Muscle layer of duodenum (tissue), 2 donors: ENCODE measurements at regions not wholly inside any gene's neighbourhood (a gene's known extent, or its start where the extent isn't known, plus 50 kb on each side); places are given as distances from the start of the nearest gene placed in this dataset.

Experiments used
- H3K27ac ChIP-seq: one replicate; pipeline ENCODE4 v1.7.0; 2013; ENCODE audit warnings: mild to moderate bottlenecking, low read length
- H3K27me3 ChIP-seq: one replicate; pipeline ENCODE4 v1.7.0; 2013; ENCODE audit warnings: low read depth, mild to moderate bottlenecking, control low read depth, low read length
- H3K36me3 ChIP-seq, 2 donors: one replicate each; pipeline ENCODE4 v1.7.0; 2013; ENCODE audit warnings: low read length in 2 of 2, control low read depth in 1 of 2, mild to moderate bottlenecking in 1 of 2; ENCODE audit not compliant: insufficient read depth in 2 of 2, control insufficient read depth in 1 of 2
- H3K4me1 ChIP-seq, 2 donors: one replicate each; pipeline ENCODE4 v1.7.0; 2013; ENCODE audit warnings: low read length in 2 of 2, mild to moderate bottlenecking in 2 of 2, control low read depth in 1 of 2, moderate library complexity in 1 of 2; ENCODE audit not compliant: insufficient read depth in 2 of 2, control insufficient read depth in 1 of 2
- H3K4me3 ChIP-seq, 2 donors: one replicate each; pipeline ENCODE4 v1.7.0; 2013; ENCODE audit warnings: low read length in 2 of 2, low read depth in 1 of 2, mild to moderate bottlenecking in 1 of 2
- H3K9me3 ChIP-seq, 2 donors: one replicate each; pipeline ENCODE4 v1.7.0; 2013; ENCODE audit warnings: low read length in 2 of 2, control low read depth in 1 of 2, mild to moderate bottlenecking in 1 of 2; ENCODE audit not compliant: control insufficient read depth in 1 of 2
- donor health status: healthy.

DNA sequence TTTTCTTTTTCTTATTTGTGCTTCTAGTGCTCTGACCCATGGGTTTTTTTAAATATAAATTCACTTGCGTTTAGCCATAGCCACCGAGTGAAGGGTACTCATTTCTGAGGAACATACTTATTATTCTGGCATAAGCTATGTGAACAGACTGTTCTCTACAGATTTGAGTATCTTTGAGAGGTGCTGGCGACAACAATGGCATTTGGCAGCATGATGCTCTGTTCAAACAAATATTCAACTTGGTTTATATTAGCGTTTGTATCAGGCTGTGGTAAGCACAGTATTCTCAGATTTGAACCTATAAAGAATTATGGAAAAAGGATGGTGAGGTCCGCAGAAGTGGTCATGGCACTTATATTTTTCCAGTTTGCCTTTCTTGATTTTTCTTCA is 108.7 kb upstream of the LIMCH1 start:
- Histone ChIP-seq H3K4me3 (no peak overlapping the region), H3K36me3 (no peaks in the 10 kb centered on the region), H3K9me3 (no peaks in the 10 kb centered on the region), H3K27ac (no peak overlapping the region), H3K27me3 (no peaks in the 10 kb centered on the region), H3K4me1 (peaks cover 3 to 20% of the 10 kb centered on the region in 2 donors)

DNA sequence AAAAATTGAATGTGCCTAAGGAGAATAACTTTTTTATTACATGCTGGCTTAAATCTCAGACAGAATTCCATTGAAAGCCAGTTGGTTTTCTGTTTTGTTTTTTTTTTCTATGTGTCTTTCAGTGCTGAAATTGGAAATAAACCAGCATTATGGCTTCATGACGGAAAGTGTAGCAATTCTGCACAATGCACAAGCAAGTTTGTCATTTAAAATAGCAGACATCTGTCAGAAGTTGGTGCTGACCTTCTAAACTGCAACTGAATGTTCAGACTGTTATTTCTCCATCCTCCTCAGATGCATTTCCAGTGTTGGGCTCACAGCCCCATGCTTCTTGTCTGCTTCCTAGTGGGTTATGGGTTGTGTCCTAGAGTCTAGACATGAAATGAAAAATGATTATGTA is 107.2 kb upstream of the LIMCH1 start:
- Histone ChIP-seq H3K4me3 (no peak overlapping the region), H3K27ac (no peak overlapping the region), H3K4me1 (peaks cover 3 to 20% of the 10 kb centered on the region in 2 donors), H3K27me3 (no peaks in the 10 kb centered on the region), H3K36me3 (no peaks in the 10 kb centered on the region), H3K9me3 (no peaks in the 10 kb centered on the region)

DNA sequence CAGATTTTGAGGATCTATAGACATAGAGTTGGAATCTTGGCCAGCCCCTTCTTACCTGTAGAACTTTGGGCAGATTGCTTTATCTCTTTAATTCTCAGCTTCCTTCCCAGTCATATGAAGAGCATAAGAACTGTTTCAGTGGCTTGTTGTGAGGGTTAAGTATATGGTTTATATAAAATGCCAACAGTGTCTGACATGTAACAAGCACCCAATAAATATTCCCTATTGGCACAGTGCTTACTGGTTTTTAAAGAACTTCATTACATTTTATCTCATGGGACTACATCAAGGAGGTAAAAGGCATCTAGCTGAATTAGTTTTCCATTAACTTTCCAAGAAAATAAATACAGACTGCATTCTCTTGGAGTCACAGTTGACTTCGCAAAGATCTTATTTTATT is 106.7 kb upstream of the LIMCH1 start:
- no peak overlapping the region for H3K4me3 ChIP-seq
- no peak overlapping the region for H3K27ac ChIP-seq
- no peaks in the 10 kb centered on the region for H3K9me3 ChIP-seq
- H3K4me1 ChIP-seq, result peaks cover 3 to 20% of the 10 kb centered on the region in 2 donors
- no peaks in the 10 kb centered on the region for H3K36me3 ChIP-seq
- no peaks in the 10 kb centered on the region for H3K27me3 ChIP-seq

DNA sequence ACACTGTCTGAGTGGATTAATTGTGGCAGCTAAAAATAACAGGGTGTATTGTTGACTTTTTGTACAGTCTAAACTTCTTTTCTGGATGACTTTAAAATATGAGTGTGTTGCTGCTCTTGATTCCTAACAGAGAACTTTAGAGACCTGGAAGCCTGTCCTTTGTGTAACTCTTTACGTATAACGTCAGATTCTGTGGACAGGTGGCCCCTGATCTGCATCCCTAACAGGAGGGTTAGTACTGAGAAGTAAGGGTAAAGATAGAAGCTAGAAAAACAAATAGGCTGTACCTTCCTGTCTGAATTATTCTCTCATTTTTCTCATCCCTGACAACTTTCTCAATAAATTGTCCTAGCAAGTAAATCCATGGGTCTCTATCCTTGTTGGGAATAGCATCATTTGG is 105.7 kb upstream of the LIMCH1 start:
- Histone ChIP-seq H3K36me3 (no peaks in the 10 kb centered on the region), H3K4me3 (no peak overlapping the region), H3K27ac (no peak overlapping the region), H3K27me3 (no peaks in the 10 kb centered on the region), H3K4me1 (peaks cover 0 to 17% of the 10 kb centered on the region in 2 donors), H3K9me3 (no peaks in the 10 kb centered on the region)

DNA sequence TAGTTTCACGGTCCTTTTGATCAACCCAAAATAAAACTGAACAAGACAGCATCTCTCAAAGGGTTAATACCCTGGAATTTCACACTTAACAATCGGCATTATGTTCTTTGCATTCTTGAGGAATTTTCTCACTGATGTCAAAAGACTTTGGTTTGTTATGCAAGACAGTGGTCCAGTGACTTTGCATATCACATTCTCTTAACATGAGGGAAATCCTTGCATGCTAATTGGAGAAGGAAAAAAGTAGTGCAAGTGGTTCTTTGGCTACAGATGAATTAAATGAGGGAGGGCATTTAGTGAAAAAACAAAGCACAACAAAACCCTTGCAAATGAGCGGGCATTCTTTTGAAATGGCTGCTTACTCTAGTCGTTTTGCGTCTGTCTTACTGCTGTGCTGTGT is 105.1 kb upstream of the LIMCH1 start:
- Histone ChIP-seq H3K4me3 (no peak overlapping the region), H3K36me3 (no peaks in the 10 kb centered on the region), H3K27ac (no peak overlapping the region), H3K4me1 (peaks cover 0 to 16% of the 10 kb centered on the region in 2 donors), H3K27me3 (no peaks in the 10 kb centered on the region), H3K9me3 (no peaks in the 10 kb centered on the region)

DNA sequence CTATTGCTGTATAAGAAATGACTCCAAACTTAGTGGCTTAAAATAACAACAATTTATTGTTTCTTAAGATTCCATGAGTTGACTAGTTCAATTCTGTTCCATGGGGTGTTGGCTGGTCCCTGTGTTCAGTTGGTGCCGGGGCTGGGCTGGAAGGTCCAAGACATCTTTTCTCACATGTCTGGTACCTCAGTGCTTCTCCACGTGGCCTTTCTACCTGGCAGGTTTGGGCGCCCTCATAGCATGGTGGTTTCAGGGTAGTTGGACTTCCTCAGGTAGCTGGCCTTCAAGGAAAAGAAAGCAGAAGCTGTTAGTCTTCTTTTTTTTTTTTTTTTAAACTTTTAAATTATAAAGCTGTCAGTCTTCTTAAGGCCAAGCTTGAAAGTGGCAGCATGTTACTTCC is 104.6 kb upstream of the LIMCH1 start:
- Histone ChIP-seq H3K4me3 (no peak overlapping the region), H3K27ac (no peak overlapping the region), H3K4me1 (peaks cover 0 to 13% of the 10 kb centered on the region in 2 donors)

DNA sequence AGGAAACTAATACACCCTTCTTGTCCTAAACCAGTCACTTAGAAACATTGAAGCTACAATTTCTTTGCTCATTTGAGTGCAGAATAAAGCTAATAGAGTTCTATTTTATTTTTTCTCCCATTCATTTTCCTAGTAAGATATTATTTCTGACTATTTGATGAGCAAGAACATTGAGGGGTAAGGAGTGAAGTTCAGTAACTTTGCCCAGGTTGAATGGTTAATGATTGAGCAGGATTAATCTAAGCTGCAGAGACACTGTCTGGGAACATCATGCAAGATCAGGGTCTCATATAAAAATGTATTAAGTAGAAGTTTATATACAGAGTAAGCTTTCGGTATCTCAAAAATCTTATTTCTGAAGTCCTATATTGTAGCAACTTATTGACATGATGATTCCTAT is 102.4 kb upstream of the LIMCH1 start:
- H3K4me3 ChIP-seq, result no peak overlapping the region
- no peaks in the 10 kb centered on the region for H3K27me3 ChIP-seq
- no peaks in the 10 kb centered on the region for H3K9me3 ChIP-seq
- H3K27ac ChIP-seq, result no peak overlapping the region
- H3K4me1 ChIP-seq, result peaks cover 0 to 13% of the 10 kb centered on the region in 2 donors
- H3K36me3 ChIP-seq, result no peaks in the 10 kb centered on the region

More for the DNA sequence above, 104.6 kb upstream of the LIMCH1 start:
- H3K9me3 ChIP-seq, result no peaks in the 10 kb centered on the region
- no peaks in the 10 kb centered on the region for H3K36me3 ChIP-seq
- H3K27me3 ChIP-seq, result no peaks in the 10 kb centered on the region

DNA sequence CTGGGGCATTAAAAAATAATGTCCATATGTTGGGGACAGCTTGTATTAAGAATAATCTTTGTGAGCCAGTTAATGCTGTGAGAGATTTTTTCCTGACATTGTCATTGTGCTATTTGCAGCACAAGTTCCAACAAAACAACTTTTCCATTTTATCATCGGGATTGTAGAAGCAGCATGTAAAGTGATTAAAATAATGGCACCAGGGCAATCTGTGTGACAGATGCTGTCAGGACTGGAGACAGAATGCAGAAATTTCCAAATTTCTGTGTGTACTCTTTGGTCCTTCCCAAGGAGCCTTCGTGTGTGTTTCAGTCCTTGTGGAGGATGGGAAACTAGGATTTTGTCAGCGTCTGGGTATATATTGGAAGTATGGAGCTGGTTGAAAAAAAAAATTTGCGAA is 101.5 kb upstream of the LIMCH1 start:
- no peak overlapping the region for H3K4me3 ChIP-seq
- no peak overlapping the region for H3K27ac ChIP-seq
- no peaks in the 10 kb centered on the region for H3K36me3 ChIP-seq
- H3K9me3 ChIP-seq, result no peaks in the 10 kb centered on the region
- H3K27me3 ChIP-seq, result no peaks in the 10 kb centered on the region
- H3K4me1 ChIP-seq, result peaks cover 0 to 6% of the 10 kb centered on the region in 2 donors

DNA sequence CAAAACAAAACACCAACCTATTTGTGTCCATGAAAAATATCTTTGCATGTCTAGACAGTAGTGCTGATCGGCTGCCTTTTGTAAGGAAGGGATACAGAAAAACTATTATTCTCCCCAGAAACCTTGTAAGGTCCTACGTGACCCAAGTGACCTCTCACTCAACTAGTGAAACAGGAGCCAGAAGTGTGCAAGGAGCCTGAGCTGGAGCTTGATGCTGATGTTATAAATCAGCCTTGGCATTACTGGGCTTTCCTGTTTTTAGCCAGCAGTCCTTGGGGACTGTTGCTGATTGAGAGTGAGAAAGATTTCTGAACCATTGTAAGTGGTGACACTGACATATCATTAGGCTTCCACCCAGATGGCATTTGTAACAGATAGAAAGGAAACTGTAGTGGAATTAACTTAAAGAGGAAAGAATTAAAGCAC is 100.8 kb upstream of the LIMCH1 start:
- H3K9me3 ChIP-seq, result no peaks in the 10 kb centered on the region
- H3K4me3 ChIP-seq, result no peak overlapping the region
- H3K27ac ChIP-seq, result no peak overlapping the region
- no peaks in the 10 kb centered on the region for H3K36me3 ChIP-seq
- H3K27me3 ChIP-seq, result no peaks in the 10 kb centered on the region
- H3K4me1 ChIP-seq, result peaks cover 0 to 5% of the 10 kb centered on the region in 2 donors

DNA sequence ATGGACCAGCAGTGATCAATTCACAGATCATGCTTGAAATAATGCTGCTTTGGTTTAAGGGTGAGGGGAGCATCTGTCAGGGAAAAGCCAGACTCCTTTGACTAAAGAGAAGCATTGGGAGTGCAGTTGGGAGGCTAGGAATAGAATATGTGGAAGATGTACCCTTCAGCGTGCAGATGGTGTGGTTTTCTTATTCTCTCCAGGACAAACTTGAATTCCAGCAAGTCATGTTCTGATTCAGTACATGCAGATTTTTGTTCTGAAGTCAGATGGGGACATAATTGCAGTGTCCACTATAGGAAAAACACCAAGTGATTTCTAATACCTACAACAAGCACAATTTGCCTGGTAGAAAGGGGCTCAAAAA is 99.0 kb upstream of the LIMCH1 start:
- Histone ChIP-seq H3K27me3 (no peaks in the 10 kb centered on the region), H3K4me3 (no peak overlapping the region), H3K27ac (no peak overlapping the region), H3K36me3 (no peaks in the 10 kb centered on the region), H3K9me3 (no peaks in the 10 kb centered on the region), H3K4me1 (peaks cover 0 to 5% of the 10 kb centered on the region in 2 donors)

DNA sequence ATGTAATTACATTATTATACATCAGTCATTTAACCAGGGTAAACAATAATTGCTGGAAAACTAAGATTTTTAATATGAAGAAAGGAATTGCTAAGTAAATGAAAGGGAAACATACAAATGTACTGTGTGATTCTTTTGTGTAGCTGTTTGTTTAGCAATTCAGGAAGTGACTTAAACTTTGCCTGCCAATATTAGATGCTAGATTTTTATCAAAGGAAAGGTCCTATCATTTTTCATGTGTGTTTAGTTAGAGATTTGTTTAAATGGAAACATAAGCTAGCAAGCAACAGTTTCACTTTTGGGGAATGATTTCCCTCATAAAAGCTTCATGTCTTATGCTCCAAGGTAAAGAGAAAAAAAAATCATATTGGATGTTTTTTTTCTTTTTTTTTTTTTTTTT is 95.1 kb upstream of the LIMCH1 start:
- Histone ChIP-seq H3K4me3 (no peak overlapping the region), H3K9me3 (no peaks in the 10 kb centered on the region), H3K36me3 (no peaks in the 10 kb centered on the region), H3K4me1 (peaks cover 0 to 1% of the 10 kb centered on the region in 2 donors), H3K27ac (no peak overlapping the region), H3K27me3 (no peaks in the 10 kb centered on the region)

DNA sequence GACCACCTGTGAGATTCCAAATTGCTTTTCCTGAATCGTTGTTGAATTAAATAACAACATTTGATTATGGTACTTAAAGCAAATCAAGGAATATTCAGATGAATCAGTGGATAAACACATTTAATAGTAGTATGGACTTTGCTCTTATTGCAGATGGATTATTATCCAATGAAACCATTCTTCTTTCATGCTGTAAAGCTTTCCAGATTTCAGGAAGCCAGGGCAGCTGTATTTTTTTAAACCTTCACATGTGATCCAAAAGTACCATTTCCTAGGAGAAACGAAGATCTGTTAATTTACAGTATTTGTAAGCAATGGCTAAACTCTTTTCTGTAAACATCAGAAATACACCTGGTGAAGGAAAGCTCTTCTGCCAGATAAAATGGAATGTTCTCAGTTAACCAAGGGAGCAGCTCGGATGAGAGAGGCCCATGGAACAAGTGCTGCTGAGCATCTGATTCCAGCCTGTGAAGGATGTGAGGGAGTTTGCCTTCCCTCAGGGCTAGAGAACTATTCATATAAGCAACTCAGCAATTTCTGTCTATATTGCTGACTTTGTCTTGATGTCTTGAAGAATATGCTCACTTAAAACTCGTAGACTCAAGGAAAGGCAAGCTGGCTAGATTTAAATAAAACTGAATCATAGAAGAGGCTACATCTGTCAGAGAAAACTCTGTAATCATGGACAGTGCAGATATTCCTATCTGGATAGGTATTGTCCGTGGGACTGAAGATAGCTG is 94.4 kb upstream of the LIMCH1 start:
- Histone ChIP-seq H3K36me3 (no peaks in the 10 kb centered on the region), H3K9me3 (no peaks in the 10 kb centered on the region), H3K27ac (no peak overlapping the region), H3K4me1 (no peaks in the 10 kb centered on the region), H3K4me3 (no peak overlapping the region), H3K27me3 (no peaks in the 10 kb centered on the region)
